GM18951 (cell line): ENCODE measurements at regions not wholly inside any gene's neighbourhood (a gene's known extent, or its start where the extent isn't known, plus 50 kb on each side); places are given as distances from the start of the nearest gene placed in this dataset.

Experiments
- POLR2A ChIP-seq: IDR thresholded peaks from 4 replicates; pipeline ENCODE4 v1.6.1; 2011; ENCODE audit warnings: mild to moderate bottlenecking; ENCODE audit not compliant: insufficient read length, insufficient read depth; ENCODE audit errors: extremely low read depth
- in situ Hi-C: fragments of 300-500 bp; cut with MboI; formaldehyde crosslinking; loops from one replicate; pipeline ENCODE4 v1.12.0; 2022; ENCODE audit warnings: low sequenced_read_pairs, mixed read lengths, inconsistent platforms; ENCODE audit not compliant: unreplicated experiment

DNA sequence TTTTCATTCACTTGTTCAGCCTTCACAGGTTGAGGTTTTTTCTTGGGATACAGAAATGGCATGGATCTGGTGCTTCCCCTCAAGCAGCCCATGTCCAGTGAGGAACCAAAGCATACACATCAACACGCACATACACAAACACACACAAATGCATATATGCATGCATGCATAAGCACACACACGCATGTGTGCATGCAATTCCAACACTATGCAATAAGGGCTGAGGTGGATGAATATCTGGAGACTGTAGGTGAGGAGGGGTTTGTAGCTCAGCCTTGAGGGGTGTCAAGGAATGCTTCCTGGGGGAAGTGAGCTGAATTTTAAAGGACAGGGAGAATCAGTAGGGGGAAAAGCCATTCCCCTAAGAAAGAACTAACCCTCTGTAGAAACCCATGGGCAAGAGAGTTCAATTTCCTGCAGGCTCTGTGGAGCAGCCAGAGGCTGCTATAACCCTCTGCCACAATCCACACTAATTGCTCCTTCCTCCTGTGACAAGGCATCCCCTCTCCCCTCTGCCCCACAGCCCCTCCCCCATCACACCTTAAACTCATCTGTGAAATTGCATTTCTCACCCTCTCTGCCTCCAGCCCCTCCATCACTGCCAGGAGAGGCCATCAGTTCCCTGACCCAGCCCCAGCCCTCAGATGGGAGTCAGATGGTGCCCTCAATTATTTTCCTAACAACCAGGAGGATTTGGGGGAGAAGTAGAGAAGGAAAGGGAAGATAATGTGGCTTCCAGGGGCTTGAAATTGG is 316.4 kb downstream of the RPS24 start:
- in situ Hi-C loops = no loop called here
- no peak for TF ChIP-seq POLR2A

DNA sequence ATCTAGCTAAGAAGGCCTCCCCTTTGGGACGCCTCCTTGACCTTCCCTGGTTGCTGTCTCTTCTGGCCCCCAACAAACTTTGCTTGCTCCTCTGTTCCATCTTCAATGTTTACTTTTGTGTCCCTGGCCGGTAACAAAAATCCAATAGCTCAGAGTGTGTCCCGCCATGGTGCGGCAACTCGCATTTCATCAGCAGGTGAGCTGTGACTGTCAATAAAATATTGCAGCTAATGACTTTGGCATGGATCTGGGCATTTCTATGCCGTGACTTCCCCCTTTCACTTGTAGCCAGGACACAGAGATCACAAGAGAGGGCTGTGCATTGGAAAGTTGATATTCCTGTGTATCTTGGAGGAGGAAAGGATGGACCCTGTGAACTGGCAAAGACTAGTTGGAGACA is 317.6 kb downstream of the RPS24 start:
- in situ Hi-C loops = no loop called here
- TF ChIP-seq POLR2A = no peak

DNA sequence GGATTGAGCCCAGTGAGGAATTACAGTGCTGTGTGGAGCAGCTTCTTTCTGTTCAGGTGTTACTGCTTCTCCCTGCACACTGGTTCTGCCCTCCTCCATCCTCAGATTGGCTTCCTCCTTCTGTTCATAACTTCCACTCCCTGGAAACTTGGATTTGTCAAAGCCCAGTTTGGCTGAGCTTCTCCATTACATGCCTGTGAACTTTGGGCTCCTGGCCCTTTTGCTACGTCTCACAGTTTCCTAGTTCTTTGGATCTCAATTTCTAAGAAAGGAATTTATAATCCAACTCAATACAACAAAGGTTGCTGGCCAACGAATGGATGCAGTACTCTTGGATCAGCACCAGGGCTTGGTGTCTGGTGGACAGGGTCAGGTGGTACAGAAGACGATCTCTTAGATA is 318.1 kb downstream of the RPS24 start:
- in situ Hi-C loops = no loop called here
- no peak for TF ChIP-seq POLR2A

GRCh38 chr10:78353636-78354035 is 320.0 kb downstream of the RPS24 start:
- in situ Hi-C loops = no loop called here
- no peak for TF ChIP-seq POLR2A

DNA sequence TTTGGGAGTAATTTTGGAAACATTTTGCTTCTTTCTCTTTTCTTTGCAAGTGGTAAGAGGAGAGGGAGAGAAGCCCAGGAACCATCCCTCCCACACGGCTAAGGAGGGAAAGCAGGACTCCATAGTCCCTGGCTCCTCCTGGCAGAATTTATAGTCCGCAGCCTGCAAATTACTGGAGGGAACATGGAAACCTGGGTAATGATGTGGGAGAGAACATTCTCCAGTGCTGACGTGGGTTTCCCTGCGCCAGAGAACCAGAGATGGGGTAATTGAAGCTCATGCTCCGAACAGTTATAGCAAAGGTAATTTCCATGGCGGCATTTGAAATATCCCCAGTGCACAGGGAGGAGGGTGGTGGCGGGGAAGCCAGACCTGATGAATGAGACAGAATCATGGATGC is 320.4 kb downstream of the RPS24 start:
- in situ Hi-C loops = no loop called here
- no peak for TF ChIP-seq POLR2A

- in situ Hi-C loops = no loop called here
- no peak for TF ChIP-seq POLR2A
Observed at GRCh38 chr10:78356291-78356900, 322.7 kb downstream of the RPS24 start.

GRCh38 chr10:78357141-78358063 is 323.7 kb downstream of the RPS24 start:
- TF ChIP-seq POLR2A = no peak
- in situ Hi-C loops = no loop called here

GRCh38 chr10:78358351-78358750 is 324.7 kb downstream of the RPS24 start:
- in situ Hi-C loops = no loop called here
- no peak for TF ChIP-seq POLR2A

DNA sequence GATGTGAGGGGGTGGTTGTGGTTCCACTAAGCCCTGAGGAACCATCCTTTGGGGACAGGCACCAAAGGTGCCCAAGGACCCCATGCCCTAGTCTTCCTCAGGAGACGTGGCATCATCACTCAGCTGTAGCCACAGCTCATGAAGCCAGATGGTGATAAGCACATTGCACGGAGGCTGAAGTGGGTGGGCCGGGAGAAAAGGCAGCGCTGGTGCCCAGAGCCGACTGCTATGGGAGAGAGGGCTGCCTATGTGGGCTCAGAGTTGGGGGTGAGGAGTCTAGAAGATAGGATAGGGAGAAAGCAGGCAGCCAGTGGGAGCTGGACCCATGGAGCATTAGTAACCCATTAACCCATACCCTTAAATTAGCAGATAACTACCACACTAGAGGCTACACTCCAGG is 325.3 kb downstream of the RPS24 start:
- no peak for TF ChIP-seq POLR2A

DNA sequence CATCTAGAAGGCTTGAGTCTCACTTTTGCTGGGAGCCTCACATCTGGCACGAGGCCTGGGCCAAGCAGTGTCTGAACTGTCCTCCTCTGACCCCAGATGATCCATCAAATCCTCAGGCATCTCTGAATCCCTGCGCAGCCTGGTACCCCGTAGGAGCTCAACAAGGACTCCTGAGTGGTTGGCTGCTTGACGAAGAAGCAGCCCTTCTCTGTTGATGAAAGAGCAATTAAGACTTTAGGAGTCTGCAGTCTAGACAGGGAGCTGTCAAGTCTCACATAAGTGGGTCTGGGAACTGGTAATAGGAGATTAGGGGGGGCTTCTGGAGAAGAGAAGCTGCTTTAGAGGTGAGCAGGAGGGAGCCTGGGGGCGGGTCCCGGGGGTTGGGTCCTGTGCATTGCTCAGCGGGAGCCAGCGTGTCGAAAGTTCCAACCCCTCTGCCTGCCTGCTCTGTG is 326.0 kb downstream of the RPS24 start:
- no peak for TF ChIP-seq POLR2A
- in situ Hi-C loops = no loop called here

More for the DNA sequence above, 325.3 kb downstream of the RPS24 start:
- in situ Hi-C loops = no loop called here

GRCh38 chr10:78360284-78360683 is 326.6 kb downstream of the RPS24 start:
- in situ Hi-C loops = no loop called here
- TF ChIP-seq POLR2A = no peak

DNA sequence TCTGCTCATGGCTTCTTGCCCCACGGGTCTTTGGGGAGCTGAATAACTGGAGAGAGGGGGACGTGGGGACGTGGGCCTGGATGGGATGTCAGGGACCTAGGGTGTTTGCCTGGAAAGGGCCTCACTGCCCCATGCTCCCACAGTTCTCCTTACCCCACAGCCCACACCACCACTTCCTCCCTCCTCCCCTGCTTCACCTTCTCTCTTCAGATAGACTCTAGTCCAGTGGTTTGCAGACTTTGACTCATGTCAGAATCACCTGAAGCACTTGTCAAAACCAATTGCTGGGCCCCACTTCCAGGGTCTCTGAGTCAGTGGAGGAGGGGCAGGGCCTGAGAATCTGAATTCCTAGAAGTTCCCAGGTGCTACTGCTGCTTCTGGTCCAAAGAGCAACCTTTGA is 327.4 kb downstream of the RPS24 start:
- no peak for TF ChIP-seq POLR2A
- in situ Hi-C loops = no loop called here

DNA sequence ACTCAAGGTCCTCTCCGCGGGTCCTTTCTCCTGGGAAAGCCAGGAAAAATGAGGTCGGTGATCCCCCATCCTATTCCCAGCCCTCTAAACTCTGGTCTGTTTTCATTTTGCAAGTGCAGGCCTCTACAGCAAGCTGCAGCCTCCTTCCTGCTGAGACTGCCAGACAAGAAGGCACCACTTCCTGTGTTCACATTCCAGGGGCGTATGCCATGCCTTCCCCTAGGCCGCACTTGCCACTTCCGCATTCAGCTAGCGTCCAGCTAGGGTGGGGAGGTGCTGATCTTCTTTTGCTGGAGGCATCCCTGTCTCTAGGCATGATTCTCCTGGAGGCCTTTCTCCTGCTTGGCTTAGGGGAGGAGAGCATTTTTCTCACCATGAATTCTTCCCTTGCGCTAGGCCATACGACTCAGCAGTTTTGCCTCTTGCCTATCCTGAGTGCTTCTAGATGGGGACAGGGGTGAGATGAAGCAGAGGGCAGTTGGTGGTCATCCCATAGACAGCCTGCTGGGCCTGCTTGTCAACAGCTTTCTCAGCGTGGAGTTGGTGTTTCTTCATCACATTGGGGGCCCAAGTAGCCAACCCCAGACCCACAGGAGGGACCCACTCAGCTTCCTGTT is 328.9 kb downstream of the RPS24 start:
- no peak for TF ChIP-seq POLR2A
- in situ Hi-C loops = no loop called here
